HG03571 (cell line): ENCODE measurements at regions not wholly inside any gene's neighbourhood (a gene's known extent, or its start where the extent isn't known, plus 50 kb on each side); places are given as distances from the start of the nearest gene placed in this dataset.

ENCODE experiments used
- ATAC-seq: cut with Tn5 transposase; IDR thresholded peaks from one replicate; pipeline ENCODE4 v1.9.1; 2021; ENCODE audit not compliant: unreplicated experiment

DNA sequence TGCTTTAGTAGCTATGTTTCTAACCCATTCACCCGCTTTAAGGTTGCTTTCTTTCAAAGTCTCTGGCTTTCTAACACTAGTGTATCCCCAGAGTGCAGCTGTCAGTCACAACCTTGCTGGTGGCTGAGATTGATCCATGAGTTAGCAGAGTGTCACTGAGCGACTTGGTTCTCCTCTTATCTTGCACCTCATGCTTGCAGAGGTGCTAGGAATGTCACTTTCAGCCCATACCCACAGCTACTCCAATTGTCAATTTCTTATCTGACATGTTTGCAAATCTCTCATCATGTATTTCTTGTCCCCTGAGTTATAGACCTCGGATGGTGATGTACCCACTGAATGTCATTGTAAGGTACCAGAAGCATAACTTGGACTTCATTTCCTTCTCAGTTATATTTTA lies 1110.2 kb downstream of the GALC start:
- ATAC-seq, result no peak

DNA sequence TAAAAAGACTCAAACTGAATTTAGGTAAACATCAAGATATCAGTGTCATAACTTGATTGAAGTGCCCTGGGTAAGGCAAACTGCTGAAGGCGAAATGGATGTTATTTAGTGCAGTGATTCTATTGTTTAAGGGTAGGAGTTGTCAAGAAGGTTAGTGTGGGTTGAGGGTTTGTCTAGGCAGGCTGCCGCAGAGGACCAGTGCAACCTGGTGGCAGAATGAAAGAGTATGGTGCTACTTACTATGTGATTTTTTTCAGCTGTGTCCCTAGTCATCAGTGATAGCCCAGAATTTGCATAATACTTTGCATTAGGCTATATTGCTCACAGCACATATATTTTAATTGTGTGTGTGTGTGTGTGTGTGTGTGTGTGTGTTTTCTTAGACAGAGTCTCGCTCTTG lies 1127.0 kb downstream of the GALC start:
- no peak for ATAC-seq

DNA sequence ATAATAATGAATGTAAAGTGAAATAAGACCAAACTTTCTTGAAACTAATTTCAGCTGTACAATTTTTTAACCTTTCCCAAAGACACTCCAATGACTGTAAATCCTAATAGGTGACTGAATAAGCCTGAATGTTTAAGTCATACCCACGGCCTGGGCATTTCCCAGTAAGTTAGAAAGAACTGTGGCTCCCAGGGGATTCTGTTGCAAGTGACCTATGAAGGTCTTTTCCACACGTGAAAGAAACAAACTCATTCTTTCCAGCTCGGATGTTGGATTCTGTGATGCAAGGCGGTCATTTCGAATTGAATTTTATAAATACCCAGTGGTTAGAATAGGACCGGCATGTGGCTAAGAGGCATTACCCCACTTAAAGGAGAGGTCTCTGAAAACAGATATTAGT lies 1134.4 kb downstream of the GALC start:
- ATAC-seq, result no peak

DNA sequence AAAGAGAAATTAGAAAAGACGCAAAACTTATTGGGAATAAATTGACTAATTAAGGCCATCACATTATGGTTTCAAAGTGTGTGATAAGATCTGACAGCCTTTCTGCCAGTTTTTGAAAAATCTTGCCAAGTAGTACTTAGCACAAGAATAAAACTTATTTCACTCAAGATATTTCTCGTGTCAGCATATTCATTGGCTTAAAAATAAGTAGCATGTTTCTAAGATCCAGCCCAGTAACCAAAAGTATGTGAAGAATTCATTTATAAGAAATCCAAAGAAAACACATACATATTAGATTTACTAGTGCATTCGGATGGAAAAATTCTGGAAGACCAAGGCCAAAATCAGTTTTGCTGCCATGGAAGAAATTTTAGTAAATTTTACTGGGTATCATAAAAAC lies 1135.0 kb downstream of the GALC start:
- no peak for ATAC-seq

DNA sequence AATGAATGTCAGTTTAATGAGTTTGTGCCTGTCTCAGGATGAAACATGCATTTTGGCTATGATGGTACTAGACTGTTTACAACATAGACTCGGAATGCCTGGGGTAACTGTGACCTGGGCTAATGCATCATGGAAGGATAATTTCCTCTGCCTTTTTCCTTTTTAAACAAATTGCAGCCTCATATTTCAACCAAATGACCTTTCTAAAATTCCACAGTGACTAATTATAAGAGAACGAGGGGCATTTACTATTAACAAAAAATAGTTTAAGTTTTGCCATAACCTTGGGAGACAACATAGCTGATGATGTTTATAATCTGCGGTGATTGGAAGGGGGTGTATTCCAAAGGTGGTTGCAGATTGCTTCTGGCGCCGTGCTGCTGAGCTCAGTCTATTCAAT lies 1140.5 kb downstream of the GALC start:
- ATAC-seq, result no peak

DNA sequence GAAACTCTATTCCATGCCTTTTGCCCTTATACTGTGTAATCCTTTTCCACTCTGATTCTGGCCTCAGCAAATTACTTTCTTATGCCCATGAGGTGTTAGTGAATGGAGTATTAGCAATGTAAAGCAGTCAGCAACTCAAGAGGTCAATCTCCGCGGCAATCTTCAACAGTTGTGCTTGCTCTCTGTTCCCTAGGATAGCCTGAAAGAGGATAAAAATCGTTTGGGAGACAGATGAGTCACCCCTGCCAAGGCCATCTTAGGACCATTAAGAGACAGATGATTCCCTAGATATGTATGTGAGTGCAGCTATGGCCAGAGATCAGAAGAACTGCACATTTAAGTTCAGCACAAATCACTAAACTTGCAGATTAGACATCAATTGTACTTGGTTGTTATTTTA lies 1145.8 kb downstream of the GALC start:
- ATAC-seq, result no peak

DNA sequence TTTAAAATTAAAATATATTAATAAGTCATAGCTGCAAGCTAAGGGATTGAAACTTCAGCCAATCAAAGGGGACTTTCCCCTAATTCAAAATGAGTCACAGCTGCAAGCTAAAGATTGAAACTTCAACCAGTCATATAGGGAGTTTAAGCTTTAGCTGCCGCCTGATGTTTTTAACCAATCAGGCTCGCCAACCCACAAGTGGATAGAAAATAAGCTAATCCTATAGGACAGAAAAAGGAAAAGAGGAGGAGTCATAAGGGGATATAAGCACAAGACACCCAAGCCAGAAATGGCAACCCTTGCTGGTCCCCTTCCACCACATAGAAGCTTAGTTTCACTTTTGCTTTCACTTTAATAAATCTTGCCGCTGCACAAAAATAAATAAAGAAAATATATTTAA lies 1154.6 kb downstream of the GALC start:
- no peak for ATAC-seq

DNA sequence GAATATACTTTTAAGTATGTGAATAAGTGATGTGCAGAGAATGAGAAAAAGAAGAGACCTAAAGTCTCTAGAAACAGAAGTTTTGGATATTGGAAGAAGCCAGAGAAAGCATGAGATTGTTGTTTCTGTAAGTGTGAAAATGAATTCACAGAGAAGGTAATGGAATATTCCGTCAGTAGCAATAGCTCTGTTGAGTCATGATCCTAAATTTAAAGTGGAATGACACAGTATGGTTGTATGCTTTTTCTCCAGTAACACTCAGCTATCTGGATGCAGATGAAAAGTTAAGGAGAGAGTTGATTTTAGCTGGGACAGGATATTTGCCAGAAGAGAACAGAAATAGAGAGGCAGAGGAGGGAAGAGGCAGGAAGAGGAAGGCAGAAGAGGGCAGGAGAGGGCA lies 1166.3 kb downstream of the GALC start:
- no peak for ATAC-seq

DNA sequence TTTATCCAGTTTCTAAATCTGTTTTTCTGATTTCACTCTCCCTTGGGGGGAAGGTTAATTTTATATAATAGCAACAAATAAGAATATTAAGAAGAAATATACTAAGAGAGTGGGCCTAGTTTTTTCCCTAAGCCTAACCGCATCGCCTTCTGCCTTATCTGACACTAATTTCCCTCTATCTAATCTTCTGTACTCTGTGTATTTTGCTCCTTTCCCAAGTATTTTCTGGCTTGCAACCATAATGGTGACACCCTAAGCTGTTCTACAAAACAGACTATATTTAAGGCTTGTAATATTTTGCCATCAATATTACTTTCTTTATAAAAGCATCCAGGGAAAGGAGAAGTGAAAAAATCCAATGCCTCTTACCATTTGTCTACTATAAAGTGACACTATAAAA lies 1168.8 kb downstream of the GALC start:
- ATAC-seq, result no peak

DNA sequence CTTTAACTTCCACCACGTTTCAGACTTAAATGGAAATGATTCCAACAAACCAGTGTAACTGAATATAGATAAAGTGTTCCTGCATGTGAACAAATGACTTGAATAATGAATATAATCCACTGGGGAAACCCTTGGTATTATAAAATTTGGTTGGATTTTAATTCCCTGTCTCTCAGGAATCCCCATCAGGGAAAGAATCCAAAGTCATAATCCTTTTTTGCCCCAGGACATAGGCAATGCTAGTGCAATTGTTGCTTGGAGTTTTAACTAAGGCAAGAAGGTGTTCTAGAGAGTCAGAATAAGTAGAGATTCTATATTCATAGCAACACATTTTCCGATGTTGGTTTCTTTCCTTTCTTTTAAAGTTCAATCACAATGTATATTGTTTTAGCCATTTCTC lies 1169.4 kb downstream of the GALC start:
- no peak for ATAC-seq

DNA sequence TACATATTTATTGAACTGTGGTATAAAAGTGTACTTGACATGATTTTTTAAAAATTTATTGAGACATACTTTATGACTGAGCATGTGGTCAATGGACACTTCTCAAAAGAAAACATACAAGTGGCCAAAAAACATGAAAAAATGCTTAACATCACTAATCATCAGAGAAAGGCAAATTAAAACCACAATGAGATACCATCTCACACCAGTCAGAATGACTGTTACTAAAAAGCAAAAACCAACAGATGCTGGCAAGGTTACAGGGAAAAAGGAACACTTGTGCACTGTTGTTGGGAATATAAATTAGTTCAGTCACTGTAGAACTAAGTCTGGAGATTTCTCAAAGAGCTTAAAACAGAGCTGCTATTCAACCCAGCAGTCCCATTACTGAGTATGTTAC lies 1177.6 kb downstream of the GALC start:
- no peak for ATAC-seq

DNA sequence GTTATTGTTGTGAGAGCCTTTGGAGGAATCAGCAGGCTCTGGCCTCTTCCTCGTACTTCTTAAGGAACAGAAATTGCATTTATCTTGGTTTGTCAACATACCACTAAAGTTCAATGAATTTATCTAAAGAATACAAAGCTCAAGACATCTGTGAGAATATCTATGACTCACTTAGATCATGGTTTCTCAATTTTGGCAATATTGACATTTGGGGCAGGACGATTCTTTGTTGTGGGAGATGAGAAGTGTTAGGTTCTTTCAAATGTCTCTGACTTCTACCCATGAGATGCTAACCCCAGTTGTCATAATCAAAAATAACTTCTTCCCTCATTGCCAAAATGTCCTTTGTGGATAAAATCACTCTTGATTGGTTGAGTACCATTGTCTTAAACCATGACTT lies 1190.3 kb downstream of the GALC start:
- no peak for ATAC-seq

DNA sequence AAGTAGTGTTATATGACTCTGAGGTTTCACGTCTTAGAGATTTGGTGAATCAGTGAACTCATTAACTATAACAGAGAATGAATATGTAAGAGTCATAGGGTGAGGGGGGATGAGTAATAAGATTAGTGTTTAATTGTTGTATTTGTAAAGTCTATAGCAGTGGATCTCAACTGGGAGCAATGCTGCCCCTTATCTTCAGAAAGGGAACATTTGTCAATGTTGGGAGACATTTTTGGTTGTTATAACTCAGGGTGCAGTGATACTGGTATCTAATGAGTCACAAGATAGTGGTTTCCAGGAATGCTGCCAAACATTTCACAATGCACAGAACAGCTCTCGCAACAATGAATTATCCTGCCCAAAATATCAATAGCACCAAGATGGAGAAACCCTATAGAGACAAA lies 1193.7 kb downstream of the GALC start:
- ATAC-seq, result no peak

DNA sequence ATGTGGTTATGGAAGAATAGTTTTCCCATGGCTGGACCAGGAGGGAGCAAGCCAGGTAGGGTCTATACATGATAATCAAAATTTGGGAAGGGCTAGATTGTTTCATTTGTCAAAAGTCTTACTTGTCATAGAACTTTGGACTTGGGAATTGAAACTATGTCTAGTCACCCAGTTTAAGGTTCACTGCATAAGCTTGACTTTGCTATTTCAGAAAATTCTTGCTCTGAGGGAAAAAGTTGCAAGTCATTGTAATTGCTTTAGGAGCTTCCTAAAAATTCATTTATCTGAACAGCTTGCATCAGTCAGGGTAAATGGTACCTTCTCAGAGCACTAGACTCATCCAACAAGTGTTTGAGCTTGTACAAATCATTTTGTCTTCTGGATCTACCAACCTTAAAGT lies 1194.7 kb downstream of the GALC start:
- ATAC-seq, result no peak

DNA sequence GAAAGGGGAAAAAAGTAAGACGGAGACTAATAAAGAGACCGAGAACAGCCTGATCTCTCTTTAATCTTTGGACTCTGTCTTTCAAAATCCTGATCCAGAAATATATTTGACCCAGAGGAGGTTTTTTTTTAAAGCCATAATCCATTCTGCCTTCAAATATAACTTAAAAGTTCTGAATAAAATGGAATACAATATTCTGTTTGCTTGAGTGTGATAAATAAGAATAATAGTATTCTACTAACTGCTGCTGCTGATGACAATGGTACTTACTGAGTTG lies 1196.0 kb downstream of the GALC start:
- ATAC-seq, result no peak

DNA sequence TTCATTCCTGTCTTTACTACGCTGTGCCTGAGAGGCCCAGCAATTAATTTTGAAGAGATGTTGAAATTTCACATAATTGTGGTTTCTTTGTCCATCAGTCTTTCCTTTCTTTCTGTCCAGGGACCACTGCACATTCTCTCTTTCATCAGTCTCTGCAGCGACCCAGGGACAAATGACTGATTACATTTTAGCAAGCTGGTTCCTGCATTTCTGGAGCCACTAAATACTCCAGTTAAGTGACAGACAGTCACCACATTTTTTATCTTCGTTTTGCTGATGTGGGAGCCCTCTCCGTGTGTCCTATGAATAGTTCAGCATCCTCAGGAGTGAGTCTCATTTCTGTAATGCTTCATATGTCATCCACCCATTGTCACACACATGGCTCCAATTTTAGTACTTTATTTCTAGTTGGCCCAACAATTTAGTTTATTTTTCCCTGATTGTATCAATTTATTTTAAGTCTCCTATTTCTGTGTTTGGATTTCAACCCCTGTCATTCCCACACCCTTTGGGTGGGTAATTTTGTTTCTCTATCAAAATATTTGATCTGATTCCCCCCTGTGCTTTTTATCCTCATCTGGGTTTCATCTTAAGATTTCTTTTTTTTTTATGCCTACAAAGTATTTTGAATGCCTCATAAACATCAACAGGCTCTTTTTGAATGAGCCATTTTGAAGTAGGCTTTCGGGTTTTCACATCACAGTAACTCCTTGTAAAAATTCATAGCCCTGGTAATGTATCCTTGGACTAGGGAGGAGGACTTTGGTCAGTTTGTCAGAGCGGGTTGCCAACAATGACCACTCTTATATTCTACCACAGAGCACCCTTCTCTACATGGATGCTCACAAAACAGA lies 1196.5 kb downstream of the GALC start:
- ATAC-seq, result no peak

DNA sequence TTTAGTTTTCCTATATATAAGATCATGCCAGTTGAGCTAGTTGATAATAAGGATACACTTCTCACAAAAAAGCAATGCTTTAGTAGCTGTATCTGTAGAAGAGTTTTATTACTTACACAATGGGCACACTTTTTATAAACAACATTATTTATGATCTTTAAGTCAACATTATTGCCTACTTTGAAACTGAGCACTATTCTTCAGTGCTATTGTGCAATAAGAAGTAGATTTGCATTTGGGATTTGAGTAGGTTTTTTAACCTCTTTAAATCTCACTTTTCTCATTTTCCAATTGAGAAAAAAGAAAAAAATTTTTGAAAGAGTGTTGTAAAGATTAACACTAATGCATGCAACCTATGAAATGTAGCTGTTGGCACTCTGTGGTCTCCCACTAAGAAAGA lies 1198.3 kb downstream of the GALC start:
- ATAC-seq, result no peak

DNA sequence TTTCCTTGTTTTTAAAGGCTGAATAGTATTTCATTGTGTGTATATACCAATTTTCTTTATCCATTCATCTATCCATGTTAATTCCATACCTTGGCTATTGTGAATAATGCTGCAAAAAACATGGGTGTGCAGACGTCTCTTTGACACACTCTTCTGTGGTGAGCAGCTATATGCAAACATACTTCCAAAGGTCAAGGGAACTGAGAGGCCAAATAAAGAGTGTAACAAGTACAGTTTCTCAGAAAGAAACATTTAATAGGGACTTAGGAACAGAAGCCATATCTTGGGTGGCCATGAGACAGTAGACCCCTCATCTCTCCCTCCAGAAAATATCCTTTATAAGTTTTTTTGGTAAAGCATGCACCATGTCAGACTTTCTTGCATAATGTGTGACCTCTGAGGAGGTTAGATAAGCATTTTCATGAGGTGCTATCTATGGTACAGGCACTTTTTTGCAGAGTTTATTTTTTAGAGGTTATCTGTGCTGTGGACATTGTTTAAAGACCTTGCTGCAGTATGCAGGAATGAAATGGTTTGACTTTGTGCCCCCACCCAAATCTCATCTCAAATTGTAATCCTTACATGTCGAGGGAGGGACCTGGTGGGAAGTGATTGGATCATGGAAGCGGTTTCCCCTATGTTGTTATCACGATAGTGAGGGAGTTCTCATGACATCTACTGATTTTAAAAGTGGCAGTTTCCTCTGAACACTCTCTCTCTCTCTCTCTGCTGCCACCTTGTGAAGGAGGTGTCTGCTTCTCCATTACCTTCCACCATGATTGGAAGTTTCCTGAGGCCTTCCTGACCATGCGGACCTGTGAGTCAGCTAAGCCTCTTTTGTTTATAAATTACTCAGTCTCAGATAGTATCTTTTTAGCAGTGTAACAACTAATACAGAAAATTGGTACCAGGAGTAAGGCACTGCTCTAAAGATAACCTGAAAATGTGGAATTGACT lies 1202.3 kb downstream of the GALC start:
- ATAC-seq, result no peak

DNA sequence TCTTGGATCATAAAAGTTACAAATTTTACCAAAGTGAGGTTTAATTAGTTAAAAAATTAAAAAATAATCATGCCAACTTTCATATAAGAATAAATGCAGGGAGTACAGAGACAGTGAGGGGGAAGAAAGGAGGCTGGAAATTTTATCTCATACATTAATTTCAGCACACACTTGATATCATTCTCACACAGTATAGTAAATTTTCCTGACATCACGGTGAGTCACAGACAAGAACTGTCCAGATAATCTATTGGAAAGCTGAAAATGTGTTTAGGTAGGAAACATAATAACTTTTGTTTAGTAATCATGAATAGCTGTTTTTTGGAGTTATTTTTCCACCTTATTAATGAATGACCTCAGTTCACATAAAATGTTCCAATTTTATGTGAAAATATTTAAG lies 1204.8 kb downstream of the GALC start:
- no peak for ATAC-seq

DNA sequence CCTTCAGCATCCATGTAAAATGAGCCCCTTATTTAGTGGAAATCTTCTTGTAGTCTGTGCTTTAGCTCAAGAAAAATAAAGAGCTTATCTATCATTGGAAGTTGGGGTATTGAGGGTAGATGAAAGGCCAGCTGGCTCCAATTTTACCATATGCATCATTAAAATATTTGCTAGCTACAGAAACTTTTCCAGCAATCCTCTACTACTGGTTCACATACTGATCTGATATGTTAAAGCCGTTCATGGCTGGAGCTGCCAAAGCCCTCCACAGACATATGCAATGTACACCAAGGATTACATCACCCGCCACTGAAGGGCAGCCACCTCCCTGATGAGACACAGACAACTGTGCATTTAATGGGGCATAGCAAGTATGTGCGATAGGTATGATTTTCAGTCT lies 1205.3 kb downstream of the GALC start:
- no peak for ATAC-seq

DNA sequence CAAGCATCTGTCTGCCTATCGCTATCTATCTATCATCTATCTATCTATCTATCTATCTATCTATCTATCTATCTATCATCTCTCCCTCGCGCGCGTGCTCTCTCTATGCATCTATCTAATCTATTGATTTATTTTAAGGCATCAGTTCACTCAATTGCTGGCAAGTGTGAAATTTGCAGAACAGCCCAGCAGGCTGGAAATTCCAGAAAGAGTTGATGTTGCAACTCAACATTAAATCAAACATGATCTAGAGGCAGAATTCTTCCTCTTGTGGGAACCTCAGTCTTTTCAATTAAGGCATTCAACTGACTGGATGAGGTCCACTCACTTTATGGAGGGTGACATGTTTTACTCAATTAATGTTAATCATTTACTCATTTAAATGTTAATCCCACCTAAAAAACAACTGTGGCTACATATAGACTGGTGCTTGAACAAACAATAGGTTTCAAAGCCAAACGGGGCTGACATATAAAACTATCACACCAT lies 1210.8 kb downstream of the GALC start:
- no peak for ATAC-seq

DNA sequence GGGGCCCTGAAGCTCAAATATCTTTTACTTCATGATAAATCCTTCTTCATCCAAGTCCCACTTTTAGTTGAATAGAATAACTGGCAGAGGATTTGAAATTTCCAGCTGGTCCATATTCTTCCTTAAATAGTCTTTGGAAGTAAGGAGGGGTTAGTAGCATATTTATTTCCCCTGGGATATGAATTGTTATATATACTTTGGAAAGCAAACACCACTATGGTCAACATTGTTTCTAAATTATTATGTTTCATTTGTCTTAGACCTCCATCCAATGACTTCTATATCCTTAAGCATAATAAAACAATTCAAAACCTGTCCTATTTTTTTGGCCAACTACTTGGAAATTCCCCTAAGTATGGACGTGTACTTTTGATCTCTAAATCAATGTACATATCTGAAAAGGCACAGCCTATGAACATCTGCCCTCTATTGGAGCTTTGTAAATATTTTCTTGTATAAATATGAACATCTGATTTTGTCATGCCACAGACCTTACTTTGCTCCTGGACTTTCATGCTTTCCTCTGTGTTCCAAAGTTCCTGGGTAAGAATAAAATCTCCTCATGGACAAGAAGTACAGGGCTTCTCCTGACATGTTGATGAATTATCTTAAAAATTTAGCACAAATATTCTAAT lies 1212.0 kb downstream of the GALC start:
- no peak for ATAC-seq
